ENCODE measurements at regions not wholly inside any gene's neighbourhood (a gene's known extent, or its start where the extent isn't known, plus 50 kb on each side); places are given as distances from the start of the nearest gene placed in this dataset.
"Not testable (repeated sequence)": the region's sequence is repeated elsewhere in the genome, so short reads cannot be mapped to it uniquely, and the experiment has no call there.

DNA sequence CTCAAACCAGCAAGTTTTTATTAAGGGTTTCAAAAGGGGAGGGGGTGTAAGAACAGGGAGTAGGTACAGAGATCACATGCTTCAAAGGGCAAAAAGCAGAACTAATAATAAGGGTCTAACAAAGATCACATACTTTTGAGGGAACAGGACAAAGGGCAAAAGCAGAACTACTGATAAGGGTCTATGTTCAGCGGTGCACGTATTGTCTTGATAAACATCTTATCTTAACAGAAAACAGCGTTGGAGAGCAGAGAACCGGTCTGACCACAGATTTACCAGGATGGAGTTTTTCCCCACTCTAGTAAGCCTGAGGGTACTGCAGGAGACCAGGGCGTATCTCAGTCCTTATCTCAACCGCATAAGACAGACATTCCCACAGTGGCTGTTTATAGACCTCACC, 52.2 kb upstream of the MORC3 start:
- TF ChIP-seq, protein P1, sequence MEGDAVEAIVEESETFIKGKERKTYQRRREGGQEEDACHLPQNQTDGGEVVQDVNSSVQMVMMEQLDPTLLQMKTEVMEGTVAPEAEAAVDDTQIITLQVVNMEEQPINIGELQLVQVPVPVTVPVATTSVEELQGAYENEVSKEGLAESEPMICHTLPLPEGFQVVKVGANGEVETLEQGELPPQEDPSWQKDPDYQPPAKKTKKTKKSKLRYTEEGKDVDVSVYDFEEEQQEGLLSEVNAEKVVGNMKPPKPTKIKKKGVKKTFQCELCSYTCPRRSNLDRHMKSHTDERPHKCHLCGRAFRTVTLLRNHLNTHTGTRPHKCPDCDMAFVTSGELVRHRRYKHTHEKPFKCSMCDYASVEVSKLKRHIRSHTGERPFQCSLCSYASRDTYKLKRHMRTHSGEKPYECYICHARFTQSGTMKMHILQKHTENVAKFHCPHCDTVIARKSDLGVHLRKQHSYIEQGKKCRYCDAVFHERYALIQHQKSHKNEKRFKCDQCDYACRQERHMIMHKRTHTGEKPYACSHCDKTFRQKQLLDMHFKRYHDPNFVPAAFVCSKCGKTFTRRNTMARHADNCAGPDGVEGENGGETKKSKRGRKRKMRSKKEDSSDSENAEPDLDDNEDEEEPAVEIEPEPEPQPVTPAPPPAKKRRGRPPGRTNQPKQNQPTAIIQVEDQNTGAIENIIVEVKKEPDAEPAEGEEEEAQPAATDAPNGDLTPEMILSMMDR (IDR thresholded peaks at IDR 0.05) = not testable (repeated sequence)
- not testable (repeated sequence) for TF ChIP-seq ZFX (IDR thresholded peaks at IDR 0.05; ENCODE audit: borderline replicate concordance)

All from 22Rv1 (cell line).